ENCODE measurements at regions not wholly inside any gene's neighbourhood (a gene's known extent, or its start where the extent isn't known, plus 50 kb on each side); places are given as distances from the start of the nearest gene placed in this dataset.

- peak; percentile 1 for DNase-seq (ENCODE audit: low read depth)
Measured at GRCh38 chr2:41400088-41400665, 647.6 kb upstream of the PKDCC start.

- DNase-seq (ENCODE audit: low read depth), result no peak
Measured at GRCh38 chr2:41405441-41405840, 642.4 kb upstream of the PKDCC start.

- no peak for DNase-seq (ENCODE audit: low read depth)
Measured at GRCh38 chr2:41409328-41409727, 638.5 kb upstream of the PKDCC start.

DNA sequence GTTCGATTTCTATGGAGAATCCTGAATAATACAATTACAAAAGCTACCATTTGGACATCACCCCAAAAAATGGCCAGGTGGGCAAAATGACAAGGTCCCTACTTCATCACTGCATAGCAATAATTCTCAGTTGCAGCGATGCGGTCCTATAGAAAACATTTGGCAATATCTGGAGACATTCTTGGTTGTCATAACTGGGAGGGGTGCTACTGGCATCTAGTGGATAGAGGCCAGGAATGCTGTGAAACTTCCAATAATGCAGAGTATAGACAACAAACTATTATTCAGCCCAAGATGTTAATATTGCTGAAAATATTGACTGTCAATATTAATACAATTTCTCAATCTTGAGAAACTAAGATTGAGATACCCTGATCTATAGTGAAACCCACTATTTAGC lies 637.8 kb upstream of the PKDCC start:
- DNase-seq (ENCODE audit: low read depth), result no peak

DNA sequence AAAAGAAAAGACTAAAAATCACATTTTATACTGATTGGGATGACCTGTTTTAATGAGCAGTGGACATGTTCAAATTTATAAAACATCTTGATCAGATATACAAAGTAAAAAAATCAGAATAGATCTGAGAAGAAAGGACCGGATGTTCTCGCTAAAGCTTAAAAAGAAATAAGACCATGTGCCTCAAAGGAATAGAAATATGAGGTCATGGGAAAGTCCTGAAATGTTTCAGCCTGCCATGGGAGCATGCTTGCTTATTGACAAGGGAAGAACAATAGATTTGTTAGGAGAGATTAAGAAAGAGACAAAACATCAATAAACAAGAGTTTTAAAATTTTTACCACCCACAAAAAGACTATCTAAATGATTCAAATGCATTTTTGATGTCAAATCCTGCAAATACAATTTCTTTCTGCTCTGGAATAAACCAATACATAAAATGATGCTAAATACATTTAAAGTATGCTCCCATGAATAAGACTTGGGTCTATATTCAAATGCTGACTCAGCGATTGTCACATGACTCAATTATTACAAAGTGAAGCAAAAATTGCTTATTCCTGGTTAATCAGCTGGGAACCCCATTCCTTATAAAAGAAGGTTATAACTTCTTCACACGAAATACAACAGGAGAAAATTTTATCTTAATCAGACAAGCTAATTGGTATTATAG lies 633.9 kb upstream of the PKDCC start:
- no peak for DNase-seq (ENCODE audit: low read depth)

DNA sequence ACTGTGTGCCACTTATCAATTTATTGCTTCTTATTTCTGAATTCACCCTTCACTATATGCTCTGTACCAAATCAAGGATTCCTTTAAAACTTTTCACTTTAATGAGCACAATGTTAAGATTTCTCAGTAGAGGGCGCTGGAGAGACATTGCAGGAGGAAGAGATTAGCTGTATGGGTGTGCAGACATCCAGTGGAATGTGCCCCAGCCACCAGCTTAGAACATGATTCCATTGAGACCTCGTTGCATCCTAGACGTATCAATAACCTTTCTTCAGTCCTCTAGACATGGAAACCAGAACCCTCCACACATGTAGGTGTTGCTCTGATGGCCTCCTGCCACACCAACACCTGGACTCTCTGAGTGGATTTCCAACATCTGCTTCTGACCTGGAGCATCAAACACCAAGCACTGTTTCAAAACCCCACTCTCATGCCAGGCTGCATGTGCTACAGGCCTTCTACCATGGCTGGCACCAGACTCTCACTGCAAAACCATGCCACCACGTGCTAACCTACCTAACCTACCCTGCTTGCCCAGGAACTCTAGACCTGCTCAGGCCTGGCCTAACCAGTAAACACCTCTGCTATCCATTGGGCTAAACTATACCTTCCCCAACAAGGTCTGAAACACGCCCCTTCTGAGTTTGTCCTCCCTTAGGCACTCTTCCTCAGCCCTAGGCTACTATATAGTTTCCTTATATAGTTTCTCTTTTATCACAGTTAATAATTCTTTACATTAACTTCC lies 633.2 kb upstream of the PKDCC start:
- DNase-seq (ENCODE audit: low read depth), result peak; percentile 37

DNA sequence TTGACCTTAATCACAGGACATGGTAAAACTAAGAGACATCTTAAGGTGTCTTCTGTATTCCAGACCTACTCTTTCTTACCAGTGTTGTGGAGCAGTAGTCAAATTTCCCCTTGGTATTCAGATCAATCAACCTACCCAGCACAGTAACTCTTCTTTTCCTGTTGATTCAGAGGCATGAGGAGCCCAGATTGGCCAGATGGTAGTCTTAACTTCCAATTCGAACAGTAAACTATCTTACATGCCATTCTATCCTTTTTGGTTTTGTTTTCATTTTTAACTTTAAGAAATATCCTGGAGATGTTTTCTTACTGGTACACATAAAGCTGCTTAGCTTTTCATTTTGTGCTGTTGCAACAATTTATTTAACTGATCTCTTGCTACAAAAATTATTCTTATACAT lies 630.3 kb upstream of the PKDCC start:
- no peak for DNase-seq (ENCODE audit: low read depth)

DNA sequence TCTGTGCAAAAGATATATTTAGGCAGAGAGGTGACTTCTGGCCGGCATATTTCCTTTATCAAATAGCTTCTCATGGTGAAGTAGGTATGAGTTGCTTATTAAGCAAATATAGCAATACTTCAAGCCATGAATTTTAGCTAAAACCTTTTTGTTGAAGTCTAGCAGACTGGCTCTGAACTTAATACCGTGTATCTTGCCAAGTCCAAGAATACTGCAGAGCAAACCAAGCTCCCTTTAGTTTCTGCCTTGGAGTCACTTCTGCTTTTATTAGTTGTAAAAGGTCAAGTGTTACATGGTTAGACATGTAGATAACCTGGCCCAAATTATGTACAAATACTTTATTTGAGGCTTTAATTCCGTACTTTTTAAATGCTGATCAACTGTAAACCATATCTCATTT lies 627.6 kb upstream of the PKDCC start:
- no peak for DNase-seq (ENCODE audit: low read depth)

DNA sequence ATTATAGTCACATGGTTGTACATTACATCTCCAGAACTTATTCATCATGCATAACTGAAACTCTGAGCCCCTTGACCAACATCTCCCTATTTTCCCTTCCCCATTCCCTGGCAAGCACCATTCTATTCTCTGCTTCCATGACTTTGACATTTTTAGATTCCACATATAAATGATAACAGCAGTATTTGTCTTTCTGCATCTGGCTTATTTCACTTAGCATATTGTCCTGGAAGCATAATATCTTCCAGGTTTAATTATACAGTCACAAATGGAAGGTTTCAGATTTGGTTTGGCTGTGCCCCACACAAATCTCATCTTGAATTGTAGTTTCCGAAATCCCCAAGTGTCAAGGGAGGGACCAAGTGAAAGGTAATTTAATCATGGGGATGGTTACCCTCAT lies 626.9 kb upstream of the PKDCC start:
- no peak for DNase-seq (ENCODE audit: low read depth)

DNA sequence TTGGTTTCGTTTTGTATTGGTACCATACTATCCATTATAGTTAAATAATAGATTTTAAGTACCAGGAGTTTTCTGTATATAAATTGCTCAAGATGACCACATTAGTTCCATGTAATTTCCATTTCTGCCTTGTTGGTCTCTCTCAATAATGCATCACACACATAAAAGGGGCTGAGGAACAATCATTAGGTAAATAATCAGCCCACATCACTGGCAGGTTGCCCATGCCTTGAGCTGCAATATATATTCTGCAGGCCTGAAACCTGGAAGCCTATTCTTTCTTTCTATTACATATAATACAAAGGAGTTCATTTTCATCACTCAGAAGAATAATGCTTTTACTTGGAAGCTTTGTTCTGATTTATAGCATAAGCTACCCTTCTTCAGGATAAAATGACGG lies 616.1 kb upstream of the PKDCC start:
- DNase-seq (ENCODE audit: low read depth), result no peak

DNA sequence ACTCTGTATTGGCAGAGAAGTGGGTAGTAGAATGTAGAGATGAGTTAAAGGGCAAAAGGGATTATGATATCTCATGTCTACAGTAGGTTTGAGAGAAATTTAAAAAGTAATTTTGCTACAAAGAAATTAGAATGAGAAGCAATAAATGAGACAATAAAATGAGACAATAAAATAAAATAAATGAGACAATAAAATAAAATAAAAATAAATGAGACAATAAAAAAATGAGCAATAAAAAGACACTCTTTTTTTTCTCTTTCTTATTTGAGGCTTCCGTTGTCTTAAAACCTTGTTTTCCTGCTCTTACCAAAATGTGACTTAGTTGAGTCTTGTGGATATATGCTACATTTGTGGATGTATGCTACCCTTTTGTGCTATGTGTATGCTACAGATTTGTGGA lies 615.4 kb upstream of the PKDCC start:
- no peak for DNase-seq (ENCODE audit: low read depth)

DNA sequence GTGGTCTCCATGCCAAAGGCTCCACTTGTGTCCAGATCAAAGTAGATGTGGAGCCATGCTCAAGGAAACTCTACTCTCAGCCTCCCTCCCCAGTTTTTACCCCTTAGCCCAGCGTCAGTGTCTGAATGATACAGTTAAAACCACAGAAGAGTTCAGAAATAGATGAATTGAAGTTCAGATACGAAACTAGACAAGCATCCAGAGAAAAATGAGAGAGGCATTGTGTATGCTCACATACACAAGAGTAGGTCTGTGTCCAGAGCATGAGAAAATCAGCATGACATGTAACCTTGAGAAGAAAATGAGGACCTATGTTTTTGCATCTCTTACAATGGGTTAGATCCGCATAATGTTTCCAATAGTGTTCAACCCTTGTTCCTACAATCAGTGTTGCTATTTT lies 612.8 kb upstream of the PKDCC start:
- no peak for DNase-seq (ENCODE audit: low read depth)

DNA sequence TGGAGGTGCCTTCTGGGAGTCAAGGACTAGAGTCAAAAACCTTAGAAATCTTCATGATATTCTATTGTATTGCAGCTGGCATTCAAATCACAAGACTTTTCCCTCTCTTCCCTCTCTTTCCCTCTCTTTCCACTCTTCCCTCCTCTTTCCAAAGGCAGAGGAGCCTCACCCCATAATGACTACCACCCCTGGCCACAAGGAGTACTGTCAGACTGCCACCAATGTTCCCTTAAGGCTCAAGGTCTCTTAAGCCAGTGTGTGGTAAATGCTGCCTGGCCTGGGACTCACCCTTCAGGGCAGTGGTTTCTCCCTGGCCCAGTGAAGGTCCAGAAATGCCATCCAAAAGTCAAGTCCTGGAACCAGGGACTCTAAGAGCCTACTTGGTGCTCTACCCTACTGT lies 605.9 kb upstream of the PKDCC start:
- DNase-seq (ENCODE audit: low read depth), result no peak

GRCh38 chr2:41445865-41446264 lies 602.0 kb upstream of the PKDCC start:
- no peak for DNase-seq (ENCODE audit: low read depth)

DNA sequence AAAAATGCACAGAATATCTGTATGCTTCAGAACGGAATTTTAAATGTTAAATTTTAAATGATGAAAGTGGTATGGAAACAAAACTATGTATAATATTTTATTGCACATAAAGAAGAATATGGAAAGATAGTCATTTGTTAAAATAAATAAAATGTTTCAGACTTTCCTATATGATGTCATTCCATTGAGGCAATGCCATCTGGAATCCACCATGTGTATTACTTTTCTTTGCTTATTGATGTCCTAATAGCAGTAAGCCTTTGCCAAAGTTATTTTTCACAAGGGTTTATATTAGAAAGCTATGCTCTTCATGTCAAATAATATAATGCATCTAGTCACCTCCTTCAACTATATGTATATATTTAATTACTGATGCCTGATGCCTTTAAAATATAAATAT lies 601.6 kb upstream of the PKDCC start:
- DNase-seq (ENCODE audit: low read depth), result no peak

DNA sequence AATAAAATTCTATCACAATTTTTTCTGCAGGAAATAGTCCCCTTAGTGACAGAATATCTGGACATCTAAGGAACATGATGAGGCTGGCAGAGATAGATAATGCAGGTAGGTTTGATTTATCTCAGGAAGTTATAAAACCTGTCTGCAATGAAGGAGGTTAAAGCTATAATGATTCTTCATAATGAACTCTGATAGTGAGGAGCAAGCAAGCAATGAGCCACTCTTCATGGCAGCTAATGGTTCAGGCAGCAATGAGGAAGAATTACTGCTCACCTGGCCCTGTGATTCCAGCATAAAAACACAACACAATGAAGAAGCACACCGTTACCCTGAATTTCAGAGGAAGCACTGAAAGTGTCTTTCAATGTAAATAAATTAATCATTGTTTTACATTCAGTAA lies 599.6 kb upstream of the PKDCC start:
- DNase-seq (ENCODE audit: low read depth), result no peak

- no peak for DNase-seq (ENCODE audit: low read depth)
Measured at GRCh38 chr2:41457026-41457425, 590.8 kb upstream of the PKDCC start.

- DNase-seq (ENCODE audit: low read depth), result no peak
Measured at GRCh38 chr2:41460661-41461060, 587.2 kb upstream of the PKDCC start.

DNA sequence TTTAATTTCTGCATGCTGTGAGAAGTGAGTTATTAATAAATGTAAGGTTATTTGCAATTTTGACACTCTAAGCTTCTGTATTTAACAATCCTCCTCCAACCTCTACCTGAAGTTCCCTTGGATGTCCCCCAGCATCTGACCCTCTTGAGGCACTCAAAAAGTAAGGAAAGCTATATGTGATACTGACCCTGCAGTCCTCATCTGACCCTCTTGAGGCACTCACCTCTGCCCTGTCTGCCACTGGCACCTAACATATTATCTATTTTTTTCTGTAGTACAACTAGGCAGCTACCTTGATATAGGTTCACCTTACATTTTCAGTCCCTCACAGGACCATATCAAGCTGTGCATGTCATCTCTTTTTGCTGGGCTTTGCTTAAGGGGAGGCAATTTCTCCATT lies 583.4 kb upstream of the PKDCC start:
- DNase-seq (ENCODE audit: low read depth), result no peak

- DNase-seq (ENCODE audit: low read depth), result no peak
Measured at GRCh38 chr2:41475959-41476358, 571.9 kb upstream of the PKDCC start.

GRCh38 chr2:41482659-41483058 lies 565.2 kb upstream of the PKDCC start:
- no peak for DNase-seq (ENCODE audit: low read depth)

- DNase-seq (ENCODE audit: low read depth), result no peak
Measured at GRCh38 chr2:41483226-41483625, 564.6 kb upstream of the PKDCC start.

- DNase-seq (ENCODE audit: low read depth), result no peak
Measured at GRCh38 chr2:41483982-41484857, 563.6 kb upstream of the PKDCC start.

Measured in EH (cell line).